AG09319 (cell line): ENCODE measurements at regions not wholly inside any gene's neighbourhood (a gene's known extent, or its start where the extent isn't known, plus 50 kb on each side); places are given as distances from the start of the nearest gene placed in this dataset.
"Not testable (repeated sequence)": the region's sequence is repeated elsewhere in the genome, so short reads cannot be mapped to it uniquely, and the experiment has no call there.

Experiments
- DNase-seq: peaks from one replicate; pipeline ENCODE4 v3.0.0-alpha.2; 2010; ENCODE audit warnings: low read depth; ENCODE audit errors: extremely low read depth
- TF ChIP-seq, protein P1 (sequence below): IDR thresholded peaks from 2 replicates; pipeline ENCODE4 v1.5.1; 2011; ENCODE audit warnings: low read depth, mild to moderate bottlenecking, inconsistent platforms, low read length, moderate library complexity

DNA sequence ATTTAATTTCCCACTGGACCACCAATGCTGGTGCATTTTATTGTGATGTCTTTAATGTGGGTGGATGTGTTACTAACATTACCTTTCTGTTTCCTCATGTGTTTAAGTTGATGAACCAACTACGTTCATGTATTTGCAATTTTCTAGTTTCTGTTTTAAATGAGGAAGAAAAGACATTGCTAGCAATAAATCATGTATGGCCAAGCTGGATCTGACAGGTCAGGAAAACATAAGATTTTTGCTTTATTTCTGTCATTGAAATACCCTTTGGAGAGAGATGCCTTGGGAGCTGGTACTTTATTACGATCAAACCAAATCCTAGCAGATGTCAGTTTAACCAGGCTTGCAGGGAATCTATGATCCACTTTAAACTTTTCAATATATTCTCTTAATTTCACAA is 553.2 kb downstream of the RFC3 start:
- DNase-seq: no peak
- TF ChIP-seq, protein P1, sequence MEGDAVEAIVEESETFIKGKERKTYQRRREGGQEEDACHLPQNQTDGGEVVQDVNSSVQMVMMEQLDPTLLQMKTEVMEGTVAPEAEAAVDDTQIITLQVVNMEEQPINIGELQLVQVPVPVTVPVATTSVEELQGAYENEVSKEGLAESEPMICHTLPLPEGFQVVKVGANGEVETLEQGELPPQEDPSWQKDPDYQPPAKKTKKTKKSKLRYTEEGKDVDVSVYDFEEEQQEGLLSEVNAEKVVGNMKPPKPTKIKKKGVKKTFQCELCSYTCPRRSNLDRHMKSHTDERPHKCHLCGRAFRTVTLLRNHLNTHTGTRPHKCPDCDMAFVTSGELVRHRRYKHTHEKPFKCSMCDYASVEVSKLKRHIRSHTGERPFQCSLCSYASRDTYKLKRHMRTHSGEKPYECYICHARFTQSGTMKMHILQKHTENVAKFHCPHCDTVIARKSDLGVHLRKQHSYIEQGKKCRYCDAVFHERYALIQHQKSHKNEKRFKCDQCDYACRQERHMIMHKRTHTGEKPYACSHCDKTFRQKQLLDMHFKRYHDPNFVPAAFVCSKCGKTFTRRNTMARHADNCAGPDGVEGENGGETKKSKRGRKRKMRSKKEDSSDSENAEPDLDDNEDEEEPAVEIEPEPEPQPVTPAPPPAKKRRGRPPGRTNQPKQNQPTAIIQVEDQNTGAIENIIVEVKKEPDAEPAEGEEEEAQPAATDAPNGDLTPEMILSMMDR: no peak

GRCh38 chr13:34371645-34372395 is 553.9 kb downstream of the RFC3 start:
- no peak for DNase-seq
- TF ChIP-seq, protein P1: no peak

GRCh38 chr13:34372581-34372980 is 554.6 kb downstream of the RFC3 start:
- DNase-seq: no peak
- TF ChIP-seq, protein P1: no peak

DNA sequence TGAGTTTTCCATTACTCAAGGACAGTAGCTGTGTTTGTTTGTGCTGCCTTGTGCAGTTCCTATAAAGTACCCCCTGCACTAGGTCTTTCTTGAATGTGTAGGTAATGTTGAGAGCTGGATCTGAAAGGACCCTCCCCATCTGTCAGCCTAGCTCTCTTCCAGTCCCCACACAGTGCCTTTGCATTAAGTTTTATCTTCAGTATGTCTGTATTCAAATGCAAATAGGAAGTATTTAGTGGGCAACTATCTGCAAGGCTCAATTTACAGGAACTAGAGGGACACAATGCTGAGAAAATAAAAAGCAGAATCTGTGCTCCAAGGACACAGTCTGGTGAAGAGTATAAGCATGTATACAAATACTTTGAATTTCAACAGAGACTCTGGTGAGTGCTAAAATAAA is 558.5 kb downstream of the RFC3 start:
- DNase-seq: no peak
- TF ChIP-seq, protein P1: no peak

DNA sequence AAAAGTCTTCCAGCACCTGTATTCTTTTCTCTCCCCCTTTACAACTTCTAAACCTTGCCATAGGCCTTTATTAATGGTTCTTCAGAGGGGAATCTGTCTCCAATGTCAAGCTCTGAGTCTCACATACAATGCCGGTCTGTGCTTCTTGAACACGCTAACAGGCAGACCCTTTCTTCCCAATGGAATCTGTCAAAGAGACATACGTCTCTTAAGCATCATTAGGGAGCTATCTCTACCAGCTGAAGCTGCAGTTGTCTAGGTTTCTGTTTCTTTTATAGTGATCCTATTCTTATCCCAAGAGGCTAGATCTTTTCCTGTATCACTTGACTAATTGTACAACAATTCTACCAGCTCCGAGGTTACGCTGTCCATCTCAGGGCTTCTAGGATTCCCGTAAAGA is 560.8 kb upstream of the NBEA start:
- no peak for DNase-seq
- TF ChIP-seq, protein P1: no peak

- no peak for DNase-seq
- TF ChIP-seq, protein P1: no peak
Measured at GRCh38 chr13:34383728-34384127, 558.3 kb upstream of the NBEA start.

GRCh38 chr13:34386229-34386628 is 555.8 kb upstream of the NBEA start:
- not testable (repeated sequence) for DNase-seq

GRCh38 chr13:34391076-34391475 is 551.0 kb upstream of the NBEA start:
- DNase-seq: no peak
- TF ChIP-seq, protein P1: no peak
